K562 (cell line): ENCODE measurements at regions not wholly inside any gene's neighbourhood (a gene's known extent, or its start where the extent isn't known, plus 50 kb on each side); places are given as distances from the start of the nearest gene placed in this dataset.

Experiments used
- ATAC-seq: fragments of 200-7000 bp; cut with Tn5 transposase; 3 replicates; pipeline ENCODE4 v1.9.1; 2020; ENCODE audit warnings: moderate library complexity
- BruUV-seq: library from RNA; stranded (reverse); fragments of 400-500 nt; replicated peaks from 2 replicates; lab custom pipeline; 2021; lab: Mats Ljungman, UMichigan
- CTCF ChIA-PET: fragments of 300-600 bp; formaldehyde crosslinking; extraction: SDS; loops from one replicate; lab custom pipeline; 2021; ENCODE audit warnings: low intra/inter-chr PET ratio; lab: Yijun Ruan, JAX
- POLR2A ChIA-PET: fragments of 300-600, 350-650 bp; sonication (Branson Sonifier 250); formaldehyde crosslinking; extraction: SDS; loops from one replicate; lab custom pipeline; 2021; ENCODE audit warnings: antibody characterized with exemption, inconsistent platforms; lab: Yijun Ruan, JAX
- DNase-seq, 4 experiments: peaks; one replicate each; pipeline versions ENCODE4 v3.0.0 to v3.0.0-alpha.2; 2011 to 2018; ENCODE audit warnings: low spot score in 3 of 4, mixed read lengths in 3 of 4; ENCODE audit errors: extremely low read depth in 1 of 4
- FAIRE-seq: peaks from 2 replicates; lab custom pipeline; 2011; peaks lifted over from hg19 to GRCh38; lab: Jason Lieb, UNC
- H2AFZ ChIP-seq: 2 replicates; pipeline ENCODE4 v1.6.0; 2011; ENCODE audit warnings: low read depth, low read length, control low read depth, inconsistent platforms
- H3K27ac ChIP-seq: fragments of 200-600 bp; 3 replicates; pipeline ENCODE4 v1.8.0; 2011; ENCODE audit warnings: low read depth, mild to moderate bottlenecking, control low read depth, inconsistent platforms, low read length, moderate library complexity, mixed read lengths; ENCODE audit errors: extremely low read depth
- H3K27me3 ChIP-seq, 2 experiments: fragments of 300-600 bp in 1 of 2; 2 replicates in 1 of 2; 3 replicates in 1 of 2; pipeline versions ENCODE4 v1.6.0 to v1.8.0; 2011; ENCODE audit warnings: inconsistent platforms in 2 of 2, low read length in 2 of 2, mild to moderate bottlenecking in 1 of 2, mixed read lengths in 1 of 2, moderate library complexity in 1 of 2; ENCODE audit not compliant: control insufficient read depth in 2 of 2, insufficient read depth in 2 of 2
- H3K36me3 ChIP-seq: fragments of 300-600 bp; 3 replicates; pipeline ENCODE4 v1.8.0; 2011; ENCODE audit warnings: mild to moderate bottlenecking, low read length, inconsistent platforms; ENCODE audit not compliant: control insufficient read depth, insufficient read depth
- H3K4me1 ChIP-seq, 2 experiments: fragments of 200-600 bp in 1 of 2; replicated peaks in 1 of 2; 2 replicates in 1 of 2; 3 replicates in 1 of 2; pipeline versions ENCODE4 v1.5.1 to v1.8.0; 2011; ENCODE audit warnings: inconsistent platforms in 2 of 2, low read length in 2 of 2, mild to moderate bottlenecking in 1 of 2, mixed read lengths in 1 of 2, moderate library complexity in 1 of 2; ENCODE audit not compliant: control insufficient read depth in 2 of 2, insufficient read depth in 2 of 2
- H3K4me2 ChIP-seq: 2 replicates; pipeline ENCODE4 v1.6.1; 2011; ENCODE audit warnings: low read length, control low read depth, inconsistent platforms, mixed read lengths; ENCODE audit not compliant: insufficient read depth
- H3K4me3 ChIP-seq: fragments of 200-600 bp; sonication (generic), shearing (Covaris generic); 2 replicates; pipeline ENCODE4 v1.5.1; 2016; ENCODE audit warnings: control low read depth, inconsistent platforms
- H3K79me2 ChIP-seq: fragments of 200-600 bp; 3 replicates; pipeline ENCODE4 v1.8.0; 2011; ENCODE audit warnings: low read length, inconsistent platforms; ENCODE audit not compliant: control insufficient read depth, insufficient read depth
- H3K9ac ChIP-seq, 2 experiments: 2 replicates each; pipeline versions ENCODE4 v1.6.0 to v1.6.1; 2011; ENCODE audit warnings: low read depth in 2 of 2, low read length in 2 of 2, control low read depth in 1 of 2, inconsistent platforms in 1 of 2, mild to moderate bottlenecking in 1 of 2, mixed read lengths in 1 of 2; ENCODE audit not compliant: insufficient read depth in 1 of 2
- H3K9me1 ChIP-seq: one replicate; pipeline ENCODE4 v1.6.0; 2011; ENCODE audit warnings: inconsistent platforms, mild to moderate bottlenecking, low read length, moderate library complexity; ENCODE audit not compliant: control insufficient read depth, insufficient read depth
- H3K9me3 ChIP-seq: replicated peaks from 2 replicates; pipeline ENCODE4 v1.5.1; 2011; ENCODE audit warnings: low read depth, low read length, inconsistent platforms; ENCODE audit not compliant: control insufficient read depth, insufficient read depth
- H4K20me1 ChIP-seq: replicated peaks from 2 replicates; pipeline ENCODE4 v1.6.1; 2011; ENCODE audit warnings: low read length, inconsistent platforms, mixed read lengths; ENCODE audit not compliant: control insufficient read depth, insufficient read depth
- AFF4 ChIP-seq: sonication (generic); formaldehyde crosslinking; IDR thresholded peaks from 2 replicates; pipeline ENCODE4 v1.8.0; 2023; ENCODE audit warnings: mild to moderate bottlenecking, missing genetic modification reagents
- BRCA1 ChIP-seq, 2 experiments: fragments of 450-650 bp in 1 of 2; sonication (generic) in 1 of 2; formaldehyde crosslinking in 1 of 2; IDR thresholded peaks; 2 replicates each; pipeline versions ENCODE4 v1.5.0 to v1.6.1; 2017 to 2020; ENCODE audit warnings: mild to moderate bottlenecking in 1 of 2, missing genetic modification reagents in 1 of 2
- DACH1 ChIP-seq: fragments of 450-650 bp; IDR thresholded peaks from 2 replicates; pipeline ENCODE4 v1.6.1; 2018; ENCODE audit not compliant: partially characterized antibody
- E2F4 ChIP-seq: sonication (generic); formaldehyde crosslinking; IDR thresholded peaks from 2 replicates; pipeline ENCODE4 v1.8.0; 2022; ENCODE audit warnings: mild to moderate bottlenecking, low read depth, missing genetic modification reagents
- ESRRB ChIP-seq: fragments of 250-450 bp; sonication (Bioruptor Pico); IDR thresholded peaks from 2 replicates; pipeline ENCODE4 v1.5.0; 2020; ENCODE audit warnings: mild to moderate bottlenecking, moderate library complexity, borderline replicate concordance
- HBP1 ChIP-seq: fragments of 450-650 bp; formaldehyde crosslinking; IDR thresholded peaks from 2 replicates; pipeline ENCODE4 v1.4.0; 2022; ENCODE audit warnings: missing genetic modification characterization
- HNRNPH1 ChIP-seq: fragments of 200-400 bp; formaldehyde crosslinking; optimal IDR thresholded peaks from 2 replicates; pipeline ENCODE3; 2017; ENCODE audit warnings: low read depth, mild to moderate bottlenecking, low read length, moderate library complexity
- KLF1 ChIP-seq: fragments of 450-650 bp; IDR thresholded peaks from 2 replicates; pipeline ENCODE4 v1.6.1; 2016; ENCODE audit warnings: missing genetic modification characterization, missing compliant biosample characterization
- NELFE ChIP-seq: IDR thresholded peaks from 2 replicates; pipeline ENCODE4 v1.6.1; 2011; ENCODE audit warnings: mild to moderate bottlenecking; ENCODE audit not compliant: insufficient read depth, insufficient read length
- NR2C1 ChIP-seq, 2 experiments: fragments of 450-650 bp; IDR thresholded peaks; 2 replicates each; pipeline ENCODE4 v1.6.1; 2017; ENCODE audit warnings: mild to moderate bottlenecking in 2 of 2, antibody characterized with exemption in 1 of 2, inconsistent platforms in 1 of 2, missing compliant biosample characterization in 1 of 2, missing genetic modification characterization in 1 of 2
- PHF20 ChIP-seq: fragments of 450-650 bp; IDR thresholded peaks from 2 replicates; pipeline ENCODE4 v1.6.1; 2018; ENCODE audit not compliant: partially characterized antibody
- POLR2AphosphoS5 ChIP-seq: IDR thresholded peaks from 2 replicates; pipeline ENCODE4 v1.6.1; 2011; ENCODE audit warnings: mild to moderate bottlenecking, low read depth, low read length, moderate library complexity; ENCODE audit not compliant: control insufficient read depth, insufficient read depth
- PRMT5 ChIP-seq: sonication (generic); formaldehyde crosslinking; IDR thresholded peaks from 2 replicates; pipeline ENCODE4 v1.5.0; 2020; ENCODE audit warnings: missing genetic modification reagents
- SNAPC5 ChIP-seq: fragments of 250-450 bp; sonication (Bioruptor Pico); IDR thresholded peaks from 2 replicates; pipeline ENCODE4 v1.8.0; 2021; ENCODE audit warnings: moderate library complexity, mild to moderate bottlenecking, inconsistent platforms
- ZBTB2 ChIP-seq: fragments of 450-650 bp; IDR thresholded peaks from 2 replicates; pipeline ENCODE4 v1.6.1; 2016; ENCODE audit warnings: antibody characterized with exemption
- ZNF140 ChIP-seq: fragments of 250-450 bp; sonication (Bioruptor Pico); IDR thresholded peaks from 2 replicates; pipeline ENCODE4 v1.8.0; 2021; ENCODE audit warnings: moderate library complexity, mild to moderate bottlenecking, inconsistent platforms
- WGBS: fragments of 100-300 bp; shearing (Covaris generic); methylation state at CpG from one replicate; pipeline ENCODE4 v1.1.6; 2016; ENCODE audit warnings: low coverage, mixed read lengths; ENCODE audit not compliant: insufficient coverage; ENCODE audit errors: missing lambda C conversion rate; 5-methylcytosine and 5-hydroxymethylcytosine counted together
- in situ Hi-C: fragments of 300-500 bp; cut with MboI; formaldehyde crosslinking; loops from 4 replicates; pipeline ENCODE4 v1.15.0; 2018; ENCODE audit warnings: inconsistent platforms, mixed read lengths
- intact Hi-C: fragments of 100-400 bp; cut with micrococcal nuclease; formaldehyde crosslinking; loops from 2 replicates; pipeline ENCODE4 v1.14.2; 2022

- H3K36me3 ChIP-seq: no peaks in the 10 kb centered on the region
- no peaks in the 10 kb centered on the region for H4K20me1 ChIP-seq
- ChIA-PET CTCF (no interaction called here), POLR2A (no interaction called here)
- no peak overlapping the region for H3K4me2 ChIP-seq
- FAIRE-seq (no peak), ATAC-seq (no peak), DNase-seq (no peak)
- H3K27ac ChIP-seq: no peak overlapping the region
- no peaks in the 10 kb centered on the region for H3K4me1 ChIP-seq
- H3K79me2 ChIP-seq: no peaks in the 10 kb centered on the region
- H2AFZ ChIP-seq: no peak overlapping the region
- no peak overlapping the region for H3K4me3 ChIP-seq
- H3K27me3 ChIP-seq: no peaks in the 10 kb centered on the region
- intact Hi-C loops: no loop called here
- in situ Hi-C loops: no loop called here
- 8% methylated on average over 3 of the region's 3 CpGs for WGBS
- no TSS peak for BruUV-seq
- no peaks in the 10 kb centered on the region for H3K9me1 ChIP-seq
- TF ChIP-seq POLR2AphosphoS5 (no peak), DACH1 (no peak), ESRRB (CRISPR knock-in tag) (no peak), NELFE (no peak), BRCA1 (IDR thresholded peaks at IDR 0.05) (no peak), BRCA1 (CRISPR knock-in tag; IDR thresholded peaks at IDR 0.05) (no peak), E2F4 (CRISPR knock-in tag) (no peak), HBP1 (CRISPR knock-in tag) (no peak), PHF20 (no peak), AFF4 (CRISPR knock-in tag) (no peak), ZNF140 (CRISPR knock-in tag) (no peak), KLF1 (tag) (no peak), HNRNPH1 (no peak), PRMT5 (CRISPR knock-in tag) (no peak), NR2C1 (IDR thresholded peaks at IDR 0.05) (no peak), NR2C1 (tag; IDR thresholded peaks at IDR 0.05) (no peak), ZBTB2 (no peak), SNAPC5 (CRISPR knock-in tag) (no peak)
- H3K9ac ChIP-seq: no peak overlapping the region
- no peaks in the 10 kb centered on the region for H3K9me3 ChIP-seq
Observed at GRCh38 chr1:80640978-80641377, 1159.8 kb upstream of the ADGRL2 start.
